HUDEP-2 (cell line): ENCODE measurements at regions not wholly inside any gene's neighbourhood (a gene's known extent, or its start where the extent isn't known, plus 50 kb on each side); places are given as distances from the start of the nearest gene placed in this dataset.

Source experiments
- DNase-seq, 76 experiments: peaks; one replicate each; lab custom pipeline; 2025; ENCODE audit not compliant: unreplicated experiment in 76 of 76; lab: John Stamatoyannopoulos, UW

- no peak for DNase-seq
Measured at GRCh38 chr5:7955476-7955875, 86.5 kb downstream of the MTRR start.

DNA sequence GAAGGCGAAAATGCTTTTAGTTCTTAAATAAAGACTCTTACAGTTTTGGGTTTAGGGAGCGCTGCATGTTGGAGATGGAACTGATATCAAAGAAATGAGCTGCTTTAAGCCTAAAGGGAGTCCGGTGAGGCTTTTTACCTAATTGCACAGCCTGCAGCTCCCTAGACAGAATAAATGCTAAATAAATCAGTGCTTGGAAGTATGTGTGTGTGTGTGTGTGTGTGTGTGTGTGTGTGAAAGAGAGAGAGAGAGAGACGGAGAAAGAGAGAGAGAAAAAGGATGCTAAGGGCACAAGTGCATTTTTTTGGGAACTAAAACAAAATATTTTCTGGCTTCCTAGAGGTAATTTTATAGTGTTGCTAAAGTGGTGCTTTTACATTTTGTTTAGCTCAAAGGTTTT is 88.4 kb downstream of the MTRR start:
- no peak for DNase-seq

DNA sequence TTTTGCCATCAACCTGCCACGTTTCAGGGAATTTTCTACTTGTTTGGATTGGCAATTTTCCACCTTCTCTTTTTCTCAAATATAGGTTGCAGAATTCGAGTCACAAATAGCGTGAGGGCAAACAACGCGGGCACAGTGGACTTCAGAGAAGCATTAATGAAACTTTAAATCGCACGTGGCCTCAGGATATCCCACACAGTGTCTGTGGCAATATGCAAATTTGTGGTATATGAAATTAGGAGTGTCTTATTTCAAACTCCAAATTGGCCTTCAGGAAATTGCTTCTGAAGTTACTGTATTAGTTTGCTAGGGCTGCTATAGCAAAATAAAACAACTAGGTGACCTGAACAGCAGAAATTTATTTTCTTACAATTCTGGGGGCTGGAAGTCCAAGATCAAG is 91.2 kb downstream of the MTRR start:
- no peak for DNase-seq

- DNase-seq, result no peak
Measured at GRCh38 chr5:7961540-7961939, 92.6 kb downstream of the MTRR start.

DNA sequence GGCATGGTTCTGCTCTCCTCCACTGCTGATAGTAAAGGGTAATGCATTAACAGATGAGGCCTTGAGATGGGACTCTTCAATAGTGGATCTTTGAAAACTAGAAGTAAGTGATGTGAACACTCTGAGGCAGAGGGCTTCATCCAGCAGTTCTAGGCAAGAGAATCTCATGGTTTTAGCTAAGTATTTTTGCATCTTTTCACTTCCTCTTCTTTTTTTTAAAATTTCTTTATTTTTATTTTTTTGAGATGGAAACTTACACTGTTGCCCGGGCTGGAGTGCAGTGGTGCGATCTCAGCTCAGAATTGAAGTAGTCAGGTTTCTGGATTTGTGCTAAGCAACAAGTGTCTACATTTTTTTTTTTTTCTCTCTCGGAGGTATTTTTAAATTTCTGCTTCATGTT is 101.9 kb downstream of the MTRR start:
- no peak for DNase-seq

GRCh38 chr5:7976411-7977190 is 107.7 kb downstream of the MTRR start:
- DNase-seq, result no peak

GRCh38 chr5:7978114-7978513 is 109.2 kb downstream of the MTRR start:
- no peak for DNase-seq

DNA sequence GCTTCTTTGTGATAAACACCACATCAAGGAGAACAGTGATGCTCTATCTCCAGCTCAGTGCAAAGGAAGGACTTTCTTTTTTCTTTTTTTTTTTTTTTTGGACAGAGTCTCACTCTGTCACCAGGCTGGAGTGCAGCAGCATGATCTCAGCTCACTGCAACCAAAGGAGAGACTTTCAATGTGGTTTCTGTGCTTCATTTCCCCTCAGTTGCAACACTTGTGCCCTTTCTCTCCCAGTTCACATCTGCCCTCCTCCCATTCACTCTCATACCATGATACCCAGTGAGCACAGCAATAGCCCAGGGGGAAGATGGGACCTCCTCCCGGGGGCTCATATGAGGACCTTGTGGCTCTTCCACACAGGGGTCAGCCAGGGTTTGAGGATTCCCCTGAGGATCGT is 110.0 kb downstream of the MTRR start:
- DNase-seq, result no peak

- no peak for DNase-seq
Measured at GRCh38 chr5:7980881-7981280, 111.9 kb downstream of the MTRR start.

GRCh38 chr5:7983433-7983832 is 114.5 kb downstream of the MTRR start:
- no peak for DNase-seq

DNA sequence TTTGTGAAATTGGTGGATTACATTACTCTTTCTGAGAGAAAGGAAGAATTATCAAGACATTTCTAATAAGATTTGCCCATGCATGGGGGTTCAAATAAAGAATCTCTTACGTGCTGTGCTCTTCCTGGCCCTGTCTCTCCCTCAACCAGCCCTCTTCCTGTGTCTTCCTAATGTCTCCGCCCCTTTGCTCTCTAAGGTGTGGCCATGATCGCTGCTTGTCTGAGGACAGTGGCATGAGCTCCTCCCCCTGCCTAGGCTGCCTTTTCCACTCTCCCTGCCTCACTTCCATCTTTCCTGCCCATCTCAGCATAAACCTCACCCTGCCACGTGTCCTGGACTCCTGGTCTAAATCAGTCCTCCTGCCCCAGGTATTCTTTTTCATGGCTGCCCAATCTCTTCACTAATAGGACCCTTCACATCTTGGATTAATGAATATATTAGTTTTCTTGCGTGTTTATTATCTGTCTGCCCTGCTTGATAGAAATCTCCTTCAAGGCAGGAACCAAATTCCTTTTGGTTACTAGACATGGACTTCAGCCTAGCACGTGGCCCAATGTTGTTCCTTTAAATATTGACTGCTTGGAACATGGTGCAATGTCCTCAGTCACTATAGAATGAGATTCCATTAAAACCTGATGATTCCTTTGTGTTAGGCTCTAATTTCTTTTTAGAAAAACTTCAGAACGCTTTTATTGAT is 122.3 kb downstream of the MTRR start:
- peak in 6 of 76 experiments; percentile 2 to 12 (median 6) for DNase-seq

DNA sequence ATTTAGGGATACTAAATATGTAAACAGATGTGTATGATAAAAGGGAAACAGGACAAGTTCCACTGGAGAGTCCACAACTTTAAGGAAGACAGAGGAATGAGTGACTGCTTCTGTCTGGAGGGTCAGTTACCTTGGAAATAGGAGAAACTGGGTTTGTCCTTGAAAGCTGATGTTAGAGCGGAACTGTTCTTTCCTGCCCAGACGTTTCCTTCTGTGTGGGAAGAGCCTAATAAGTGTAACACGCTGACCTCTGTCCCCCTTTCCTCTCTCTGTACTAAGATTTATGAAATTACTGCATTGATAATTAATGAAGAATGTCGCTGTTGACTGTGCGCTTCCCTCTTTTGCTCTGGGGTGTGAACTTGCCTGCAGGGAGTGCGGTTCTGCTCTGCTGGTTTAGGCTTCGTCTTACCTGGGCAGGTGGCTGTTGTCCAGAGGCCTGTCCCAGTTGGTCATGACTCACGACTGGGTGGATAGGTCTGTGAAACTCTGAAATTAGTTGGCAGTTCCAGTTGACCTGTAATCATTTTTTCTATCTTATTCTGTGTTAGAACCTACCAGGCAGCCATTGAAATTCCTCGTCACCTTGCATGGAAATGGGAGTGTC is 126.8 kb downstream of the MTRR start:
- DNase-seq, result no peak

GRCh38 chr5:8005416-8005815 is 136.5 kb downstream of the MTRR start:
- no peak for DNase-seq

GRCh38 chr5:8012131-8012977 is 143.4 kb downstream of the MTRR start:
- DNase-seq, result peak in 74 of 76 experiments; percentile 23 to 93 (median 69)

GRCh38 chr5:8013948-8014710 is 145.2 kb downstream of the MTRR start:
- no peak for DNase-seq

DNA sequence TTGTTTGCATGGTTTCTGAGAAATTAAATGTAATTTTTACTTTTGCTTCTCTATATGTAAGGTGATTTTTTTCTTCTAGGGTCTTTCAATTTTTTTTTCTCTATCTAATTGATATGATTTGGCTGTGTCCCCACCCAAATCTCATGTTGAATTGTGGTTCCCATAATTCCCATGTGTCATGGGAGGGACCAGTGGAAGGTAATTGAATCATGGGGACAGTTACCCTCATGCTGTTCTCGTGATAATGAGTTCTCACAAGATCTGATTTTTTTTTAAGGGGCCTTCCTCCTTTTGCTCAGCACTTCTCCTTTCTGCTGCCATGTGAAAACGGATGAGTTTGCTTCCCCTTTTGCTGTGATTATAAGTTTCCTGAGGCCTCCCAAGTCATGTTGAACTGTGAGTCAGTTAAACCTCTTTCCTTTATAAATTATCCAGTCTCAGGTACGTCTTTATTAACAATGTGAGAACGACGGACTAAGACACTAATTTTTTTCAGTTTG is 150.8 kb downstream of the MTRR start:
- DNase-seq, result peak in 1 of 76 experiments; percentile 6

GRCh38 chr5:8020861-8021514 is 152.0 kb downstream of the MTRR start:
- no peak for DNase-seq

GRCh38 chr5:8028243-8028642 is 159.3 kb downstream of the MTRR start:
- no peak for DNase-seq

DNA sequence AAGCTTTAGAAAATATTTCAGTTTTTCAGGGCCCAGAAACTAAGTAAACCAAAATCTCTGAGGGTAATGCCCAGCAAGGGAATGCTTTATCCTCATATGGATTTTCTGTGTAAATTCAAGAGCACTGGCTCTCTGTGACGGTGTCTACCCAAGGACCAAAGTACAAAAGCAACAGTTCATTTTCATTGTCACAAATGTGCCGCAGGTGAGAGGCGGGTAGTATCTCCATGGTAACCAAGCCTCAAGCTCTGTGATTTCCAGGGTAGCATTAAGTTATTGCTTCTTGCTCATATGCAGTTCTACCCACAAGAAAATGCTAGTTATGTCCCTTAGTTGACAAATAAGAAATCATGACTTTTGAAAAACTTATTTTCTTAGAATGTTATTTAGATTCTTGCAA is 164.3 kb downstream of the MTRR start:
- no peak for DNase-seq

GRCh38 chr5:8034852-8035251 is 165.9 kb downstream of the MTRR start:
- no peak for DNase-seq
